ENCODE measurements at regions not wholly inside any gene's neighbourhood (a gene's known extent, or its start where the extent isn't known, plus 50 kb on each side); places are given as distances from the start of the nearest gene placed in this dataset.

DNA sequence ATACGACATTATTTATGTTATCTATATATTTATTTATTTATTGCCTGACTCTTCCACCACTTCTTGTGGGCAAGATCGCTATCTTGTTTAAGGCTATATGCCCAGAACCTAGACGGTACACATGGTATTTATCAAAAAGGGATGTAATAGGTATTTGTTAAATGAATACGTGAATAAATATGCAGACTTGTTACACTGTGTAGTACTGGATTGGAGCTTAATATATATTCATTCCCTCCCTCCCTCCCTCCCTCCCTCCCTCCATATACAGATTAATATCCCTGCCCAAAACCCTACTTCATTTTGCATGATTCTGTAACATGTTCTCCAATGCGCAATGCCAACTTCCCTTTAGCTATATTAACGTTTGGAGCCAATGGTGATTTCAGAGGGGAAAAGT, 1273.7 kb upstream of the AUTS2 start:
- intact Hi-C loops (cut with DNase I): no loop called here
- H3K27me3 ChIP-seq: no peaks in the 10 kb centered on the region

GRCh38 chr7:68334216-68334615, 1264.1 kb upstream of the AUTS2 start:
- WGBS, 2 donors: 86 to 91% methylated on average over 3 of the region's 3 CpGs
- H3K9me3 ChIP-seq: peaks cover 0 to 14% (median 0%) of the 10 kb centered on the region in 3 donors
- DNase-seq: no peak
- no peaks in the 10 kb centered on the region for H3K27me3 ChIP-seq
- intact Hi-C loops (cut with DNase I): no loop called here
- no peak overlapping the region for H3K4me3 ChIP-seq
- no peak for TF ChIP-seq POLR2A (IDR thresholded peaks at IDR 0.05)
- no peak for TF ChIP-seq CTCF (IDR thresholded peaks at IDR 0.05)
- H3K27ac ChIP-seq: no peak overlapping the region
- no peaks in the 10 kb centered on the region for H3K36me3 ChIP-seq
- H3K4me1 ChIP-seq: no peaks in the 10 kb centered on the region

More for the DNA sequence above, 1273.7 kb upstream of the AUTS2 start:
- TF ChIP-seq CTCF (IDR thresholded peaks at IDR 0.05) (no peak), POLR2A (IDR thresholded peaks at IDR 0.05) (no peak)
- Histone ChIP-seq H3K4me3 (no peak overlapping the region), H3K36me3 (no peaks in the 10 kb centered on the region), H3K9me3 (no peaks in the 10 kb centered on the region), H3K4me1 (peaks cover 0 to 20% (median 0%) of the 10 kb centered on the region in 3 donors), H3K27ac (no peak overlapping the region)
- WGBS, 2 donors: 80 to 89% methylated on average over 6 of the region's 6 CpGs
- no peak for DNase-seq

DNA sequence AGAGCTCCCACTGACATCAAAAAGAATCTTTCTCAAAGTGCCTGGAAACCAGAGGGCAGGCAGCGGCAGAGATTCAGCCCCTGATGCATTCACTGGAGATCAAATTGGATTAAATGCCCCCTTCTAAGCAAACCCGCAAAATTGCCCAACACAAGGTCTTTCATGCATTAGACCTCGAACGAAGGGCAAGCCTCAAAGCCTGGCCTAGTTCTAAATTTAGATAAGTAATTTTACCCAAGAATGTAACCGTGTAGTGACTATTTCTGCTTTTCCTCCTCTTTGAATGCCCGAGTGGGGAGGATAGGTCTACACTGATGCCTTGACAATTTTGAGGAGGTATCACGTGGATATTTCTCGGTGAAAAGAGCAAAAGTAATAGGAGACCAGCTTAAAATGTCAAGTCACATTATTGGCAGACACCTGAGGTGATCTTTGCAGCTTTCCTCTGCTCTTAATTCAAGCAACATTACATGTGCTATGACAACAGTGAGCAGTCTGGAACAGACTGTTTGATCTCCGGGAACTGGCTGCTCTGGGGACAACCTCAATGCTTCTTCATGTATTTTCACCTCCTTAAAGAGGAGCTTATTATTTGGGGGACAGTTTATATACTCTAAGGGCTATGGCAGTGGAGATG, 1263.5 kb upstream of the AUTS2 start:
- TF ChIP-seq POLR2A (IDR thresholded peaks at IDR 0.05) (no peak), CTCF (IDR thresholded peaks at IDR 0.05) (no peak)
- Histone ChIP-seq H3K27ac (no peak overlapping the region), H3K36me3 (no peaks in the 10 kb centered on the region), H3K4me3 (no peak overlapping the region), H3K4me1 (no peaks in the 10 kb centered on the region), H3K9me3 (peaks cover 0 to 14% (median 0%) of the 10 kb centered on the region in 3 donors), H3K27me3 (no peaks in the 10 kb centered on the region)
- intact Hi-C loops (cut with DNase I): no loop called here
- DNase-seq: no peak
- 76% methylated on average over 9 of the region's 9 CpGs for WGBS, 2 donors

DNA sequence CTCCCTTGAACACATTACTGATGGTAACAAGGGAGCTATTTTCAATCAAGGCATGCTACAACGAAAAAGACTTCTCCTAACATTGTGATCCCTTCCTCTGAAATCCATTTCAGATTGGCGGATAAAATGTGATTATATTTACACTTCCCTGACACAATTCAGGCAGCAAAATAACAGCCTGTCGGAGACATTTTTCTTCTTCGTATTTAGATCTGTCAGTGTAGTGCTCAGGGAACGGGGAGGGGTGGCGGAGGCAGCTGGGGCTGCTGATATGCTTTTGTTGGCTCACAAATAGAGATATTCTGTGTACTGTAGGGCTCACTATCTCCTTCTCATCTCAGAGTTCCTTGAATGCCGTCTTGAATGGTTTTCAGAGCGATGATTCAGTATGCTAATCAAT, 1261.7 kb upstream of the AUTS2 start:
- WGBS, 2 donors: 56 to 57% methylated on average over 8 of the region's 8 CpGs
- no peak for DNase-seq
- H3K9me3 ChIP-seq: peaks cover 0 to 11% (median 0%) of the 10 kb centered on the region in 3 donors

GRCh38 chr7:68348401-68348800, 1249.9 kb upstream of the AUTS2 start:
- Histone ChIP-seq H3K4me1 (no peaks in the 10 kb centered on the region), H3K27ac (no peak overlapping the region), H3K9me3 (no peaks in the 10 kb centered on the region), H3K36me3 (no peaks in the 10 kb centered on the region), H3K4me3 (no peak overlapping the region), H3K27me3 (no peaks in the 10 kb centered on the region)
- intact Hi-C loops (cut with DNase I): no loop called here
- 75 to 92% methylated on average over 3 of the region's 3 CpGs for whole genome bisulfite sequencing, 2 donors
- DNase-seq: no peak
- no peak for TF ChIP-seq CTCF (IDR thresholded peaks at IDR 0.05)
- TF ChIP-seq POLR2A (IDR thresholded peaks at IDR 0.05): no peak

More for the DNA sequence above, 1261.7 kb upstream of the AUTS2 start:
- no peaks in the 10 kb centered on the region for H3K27me3 ChIP-seq
- TF ChIP-seq CTCF (IDR thresholded peaks at IDR 0.05): no peak
- TF ChIP-seq POLR2A (IDR thresholded peaks at IDR 0.05): no peak
- intact Hi-C loops (cut with DNase I): no loop called here
- no peaks in the 10 kb centered on the region for H3K4me1 ChIP-seq
- H3K4me3 ChIP-seq: no peak overlapping the region
- no peaks in the 10 kb centered on the region for H3K36me3 ChIP-seq
- H3K27ac ChIP-seq: no peak overlapping the region
